HEK293 (cell line): ENCODE measurements at regions not wholly inside any gene's neighbourhood (a gene's known extent, or its start where the extent isn't known, plus 50 kb on each side); places are given as distances from the start of the nearest gene placed in this dataset.

Experiments
- HOXA7 ChIP-seq: sonication (generic); formaldehyde crosslinking; IDR thresholded peaks from 2 replicates; pipeline ENCODE4 v1.8.1; 2022; ENCODE audit warnings: missing genetic modification reagents, borderline replicate concordance
- MZF1 ChIP-seq: fragments of 450-650 bp; formaldehyde crosslinking; IDR thresholded peaks from 2 replicates; pipeline ENCODE4 v1.5.1; 2017; ENCODE audit warnings: missing biosample characterization, missing genetic modification characterization, borderline replicate concordance
- ZNF155 ChIP-seq: fragments of 450-650 bp; formaldehyde crosslinking; IDR thresholded peaks from 2 replicates; pipeline ENCODE4 v1.5.1; 2016; ENCODE audit warnings: missing biosample characterization, missing genetic modification characterization
- ZNF184 ChIP-seq: fragments of 450-650 bp; IDR thresholded peaks from 2 replicates; pipeline ENCODE4 v1.5.1; 2018; ENCODE audit warnings: missing biosample characterization, mild to moderate bottlenecking, missing genetic modification characterization
- ZNF19 ChIP-seq: fragments of 450-650 bp; formaldehyde crosslinking; IDR thresholded peaks from 2 replicates; pipeline ENCODE4; 2016; ENCODE audit warnings: missing biosample characterization, missing genetic modification characterization, low read depth
- TF ChIP-seq, protein P1 (sequence below): fragments of 450-650 bp; formaldehyde crosslinking; IDR thresholded peaks from 2 replicates; pipeline ENCODE4 v1.5.1; 2016; ENCODE audit warnings: missing biosample characterization, missing genetic modification characterization
- TF ChIP-seq, protein P2 (sequence below): fragments of 450-650 bp; formaldehyde crosslinking; IDR thresholded peaks from 2 replicates; pipeline ENCODE4 v1.5.1; 2016; ENCODE audit warnings: missing biosample characterization, missing genetic modification characterization

DNA sequence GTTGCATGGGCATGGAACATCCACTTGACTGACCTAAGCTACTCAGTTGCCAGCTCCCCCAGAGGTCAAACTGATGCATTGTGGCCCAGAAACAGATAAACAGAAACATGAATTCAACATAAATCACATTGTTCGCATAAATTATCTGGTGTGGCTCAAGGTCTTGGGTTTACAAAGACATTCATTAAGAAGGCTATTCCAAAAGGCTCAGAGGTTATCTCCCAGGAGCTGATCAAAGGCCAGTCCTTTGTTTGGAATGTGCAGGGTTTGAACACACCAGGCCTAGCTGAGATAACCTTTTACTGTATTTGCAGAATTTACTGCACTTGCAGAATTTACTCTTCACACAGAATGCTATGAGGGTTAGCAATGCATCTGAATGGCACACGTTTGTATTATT, 96.4 kb upstream of the DCD start:
- TF ChIP-seq ZNF19 (tag by site-specific recombination) (no peak), MZF1 (tag by site-specific recombination) (no peak), ZNF184 (tag by site-specific recombination) (no peak), ZNF155 (tag by site-specific recombination) (no peak), HOXA7 (CRISPR knock-in tag) (no peak)
- TF ChIP-seq, protein P1, sequence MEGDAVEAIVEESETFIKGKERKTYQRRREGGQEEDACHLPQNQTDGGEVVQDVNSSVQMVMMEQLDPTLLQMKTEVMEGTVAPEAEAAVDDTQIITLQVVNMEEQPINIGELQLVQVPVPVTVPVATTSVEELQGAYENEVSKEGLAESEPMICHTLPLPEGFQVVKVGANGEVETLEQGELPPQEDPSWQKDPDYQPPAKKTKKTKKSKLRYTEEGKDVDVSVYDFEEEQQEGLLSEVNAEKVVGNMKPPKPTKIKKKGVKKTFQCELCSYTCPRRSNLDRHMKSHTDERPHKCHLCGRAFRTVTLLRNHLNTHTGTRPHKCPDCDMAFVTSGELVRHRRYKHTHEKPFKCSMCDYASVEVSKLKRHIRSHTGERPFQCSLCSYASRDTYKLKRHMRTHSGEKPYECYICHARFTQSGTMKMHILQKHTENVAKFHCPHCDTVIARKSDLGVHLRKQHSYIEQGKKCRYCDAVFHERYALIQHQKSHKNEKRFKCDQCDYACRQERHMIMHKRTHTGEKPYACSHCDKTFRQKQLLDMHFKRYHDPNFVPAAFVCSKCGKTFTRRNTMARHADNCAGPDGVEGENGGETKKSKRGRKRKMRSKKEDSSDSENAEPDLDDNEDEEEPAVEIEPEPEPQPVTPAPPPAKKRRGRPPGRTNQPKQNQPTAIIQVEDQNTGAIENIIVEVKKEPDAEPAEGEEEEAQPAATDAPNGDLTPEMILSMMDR (tag by site-specific recombination): no peak
- TF ChIP-seq, protein P2, sequence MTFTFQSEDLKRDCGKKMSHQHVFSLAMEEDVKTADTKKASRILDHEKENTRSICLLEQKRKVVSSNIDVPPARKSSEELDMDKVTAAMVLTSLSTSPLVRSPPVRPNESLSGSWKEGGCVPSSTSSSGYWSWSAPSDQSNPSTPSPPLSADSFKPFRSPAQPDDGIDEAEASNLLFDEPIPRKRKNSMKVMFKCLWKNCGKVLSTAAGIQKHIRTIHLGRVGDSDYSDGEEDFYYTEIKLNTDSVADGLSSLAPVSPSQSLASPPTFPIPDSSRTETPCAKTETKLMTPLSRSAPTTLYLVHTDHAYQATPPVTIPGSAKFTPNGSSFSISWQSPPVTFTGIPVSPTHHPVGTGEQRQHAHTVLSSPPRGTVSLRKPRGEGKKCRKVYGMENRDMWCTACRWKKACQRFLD: no peak
